H9 (cell line): ENCODE measurements at regions not wholly inside any gene's neighbourhood (a gene's known extent, or its start where the extent isn't known, plus 50 kb on each side); places are given as distances from the start of the nearest gene placed in this dataset.

Experiments used
- DNase-seq: peaks from one replicate; pipeline ENCODE4 v3.0.0-alpha.2; 2017
- H2AFZ ChIP-seq: one replicate; pipeline ENCODE4 v1.6.1; 2013; ENCODE audit warnings: mild to moderate bottlenecking, low read length, control low read depth, moderate library complexity
- H2AK5ac ChIP-seq: 2 replicates; pipeline ENCODE4 v1.6.1; 2013; ENCODE audit warnings: low read length, control low read depth, mixed read lengths; ENCODE audit not compliant: insufficient read length
- H2BK120ac ChIP-seq: one replicate; pipeline ENCODE4 v1.6.1; 2013; ENCODE audit warnings: low read depth, mild to moderate bottlenecking, low read length, control low read depth, inconsistent platforms; ENCODE audit not compliant: poor library complexity, severe bottlenecking
- H2BK12ac ChIP-seq: 2 replicates; pipeline ENCODE4 v1.6.1; 2013; ENCODE audit warnings: low read length, control low read depth, mixed read lengths, low read depth; ENCODE audit not compliant: insufficient read length
- H2BK15ac ChIP-seq: 2 replicates; pipeline ENCODE4 v1.6.1; 2013; ENCODE audit warnings: low read depth, low read length, control low read depth
- H2BK20ac ChIP-seq: one replicate; pipeline ENCODE4 v1.6.1; 2013; ENCODE audit warnings: low read depth, mild to moderate bottlenecking, low read length, control low read depth, inconsistent platforms; ENCODE audit not compliant: poor library complexity, severe bottlenecking
- H2BK5ac ChIP-seq: 2 replicates; pipeline ENCODE4 v1.6.1; 2013; ENCODE audit warnings: low read length, control low read depth, mixed read lengths; ENCODE audit not compliant: insufficient read length
- H3K14ac ChIP-seq: 2 replicates; pipeline ENCODE4 v1.6.1; 2013; ENCODE audit warnings: low read length, control low read depth; ENCODE audit not compliant: insufficient read depth
- H3K18ac ChIP-seq: 2 replicates; pipeline ENCODE4 v1.6.1; 2013; ENCODE audit warnings: low read depth, mild to moderate bottlenecking, mixed read lengths, low read length, control low read depth; ENCODE audit not compliant: insufficient read length
- H3K23ac ChIP-seq: 2 replicates; pipeline ENCODE4 v1.6.1; 2013; ENCODE audit warnings: low read length, control low read depth, mixed read lengths, low read depth; ENCODE audit not compliant: insufficient read length
- H3K23me2 ChIP-seq: 2 replicates; pipeline ENCODE4 v1.6.1; 2013; ENCODE audit warnings: low read depth, mild to moderate bottlenecking, mixed read lengths, low read length, control low read depth; ENCODE audit not compliant: insufficient read length, poor library complexity, severe bottlenecking
- H3K27ac ChIP-seq: 2 replicates; pipeline ENCODE4 v1.5.1; 2013; ENCODE audit warnings: low read length, control low read depth, mixed read lengths, low read depth; ENCODE audit not compliant: insufficient read length
- H3K27me3 ChIP-seq: 2 replicates; pipeline ENCODE4 v1.6.1; 2013; ENCODE audit warnings: low read length, control low read depth, inconsistent platforms; ENCODE audit not compliant: insufficient read depth
- H3K4ac ChIP-seq: 2 replicates; pipeline ENCODE4 v1.6.1; 2013; ENCODE audit warnings: low read depth, mild to moderate bottlenecking, control low read depth, inconsistent platforms, low read length, moderate library complexity
- H3K4me1 ChIP-seq: 2 replicates; pipeline ENCODE4 v1.6.1; 2013; ENCODE audit warnings: low read length, control low read depth, inconsistent platforms; ENCODE audit not compliant: insufficient read depth
- H3K4me2 ChIP-seq: 2 replicates; pipeline ENCODE4 v1.6.1; 2013; ENCODE audit warnings: low read length, control low read depth, mixed read lengths; ENCODE audit not compliant: insufficient read length, insufficient read depth
- H3K56ac ChIP-seq: 2 replicates; pipeline ENCODE4 v1.6.1; 2013; ENCODE audit warnings: low read depth, mild to moderate bottlenecking, mixed read lengths, low read length, control low read depth; ENCODE audit not compliant: insufficient read length
- H3K79me1 ChIP-seq: 2 replicates; pipeline ENCODE4 v1.6.1; 2013; ENCODE audit warnings: low read depth, mild to moderate bottlenecking, moderate library complexity, low read length, control low read depth, inconsistent platforms; ENCODE audit not compliant: insufficient read depth, poor library complexity, severe bottlenecking
- H3K79me2 ChIP-seq: 2 replicates; pipeline ENCODE4 v1.6.1; 2013; ENCODE audit warnings: low read length, control low read depth, inconsistent platforms; ENCODE audit not compliant: insufficient read depth
- H3K9ac ChIP-seq: 2 replicates; pipeline ENCODE4 v1.6.1; 2013; ENCODE audit warnings: low read length, control low read depth, mixed read lengths; ENCODE audit not compliant: insufficient read length; ENCODE audit errors: extremely low read depth
- H3K9me3 ChIP-seq: one replicate; pipeline ENCODE4 v1.6.1; 2013; ENCODE audit warnings: low read depth, low read length, inconsistent platforms; ENCODE audit not compliant: control insufficient read depth
- H3T11ph ChIP-seq: one replicate; pipeline ENCODE4 v1.6.1; 2013; ENCODE audit warnings: mild to moderate bottlenecking, low read length, control low read depth, inconsistent platforms
- H4K20me1 ChIP-seq: one replicate; pipeline ENCODE4 v1.6.1; 2013; ENCODE audit not compliant: control insufficient read depth, insufficient read length, insufficient read depth
- H4K5ac ChIP-seq: 2 replicates; pipeline ENCODE4 v1.6.1; 2013; ENCODE audit warnings: low read depth, mild to moderate bottlenecking, mixed read lengths, low read length, control low read depth; ENCODE audit not compliant: insufficient read length
- H4K8ac ChIP-seq: replicated peaks from 2 replicates; pipeline ENCODE4 v1.6.1; 2013; ENCODE audit warnings: low read length, control low read depth, mixed read lengths, low read depth; ENCODE audit not compliant: insufficient read length
- H4K91ac ChIP-seq: 2 replicates; pipeline ENCODE4 v1.6.1; 2013; ENCODE audit warnings: low read depth, mild to moderate bottlenecking, moderate library complexity, mixed read lengths, low read length, control low read depth; ENCODE audit not compliant: insufficient read length
- H3K27ac Mint-ChIP-seq, 3 experiments: 2 replicates in 2 of 3; 3 replicates in 1 of 3; pipeline ENCODE4 v1.8.0; 2020 to 2021; ENCODE audit warnings: mixed read lengths in 3 of 3, mild to moderate bottlenecking in 1 of 3, moderate library complexity in 1 of 3
- H3K27me3 Mint-ChIP-seq: 2 replicates; pipeline ENCODE4 v1.8.0; 2021; ENCODE audit warnings: low read depth, mild to moderate bottlenecking, moderate library complexity, mixed read lengths
- H3K36me3 Mint-ChIP-seq, 3 experiments: 2 replicates in 2 of 3; 3 replicates in 1 of 3; pipeline ENCODE4 v1.8.0; 2020 to 2021; ENCODE audit warnings: low read depth in 3 of 3, mixed read lengths in 3 of 3; ENCODE audit not compliant: insufficient read depth in 1 of 3
- H3K4me1 Mint-ChIP-seq, 2 experiments: 2 replicates each; pipeline ENCODE4 v1.8.0; 2020; ENCODE audit warnings: mixed read lengths in 2 of 2
- H3K4me3 Mint-ChIP-seq, 2 experiments: 2 replicates in 1 of 2; 3 replicates in 1 of 2; pipeline ENCODE4 v1.8.0; 2020 to 2021; ENCODE audit warnings: mild to moderate bottlenecking in 2 of 2, mixed read lengths in 2 of 2, moderate library complexity in 1 of 2
- H3K9me3 Mint-ChIP-seq, 2 experiments: 2 replicates in 1 of 2; 3 replicates in 1 of 2; pipeline ENCODE4 v1.8.0; 2020; ENCODE audit warnings: mild to moderate bottlenecking in 2 of 2, mixed read lengths in 2 of 2, moderate library complexity in 1 of 2
- CTCF ChIP-seq: fragments of 200-600 bp; sonication (generic); conservative IDR thresholded peaks from 3 replicates; pipeline ENCODE4 v1.8.0; 2021; ENCODE audit warnings: antibody characterized with exemption, mild to moderate bottlenecking
- WGBS: extraction: QIAGEN DNeasy Blood & Tissue Kit; methylation state at CpG from one replicate; pipeline ENCODE4 v1.1.7; 2013; ENCODE audit warnings: missing lambda C conversion rate, low lambda C conversion rate, mixed read lengths; ENCODE audit not compliant: insufficient read length; ENCODE audit errors: extremely low coverage; 5-methylcytosine and 5-hydroxymethylcytosine counted together

- H3K36me3 Mint-ChIP-seq: no peaks in the 10 kb centered on the region
- H2AFZ ChIP-seq: no peak overlapping the region
- H4K8ac ChIP-seq: no peak overlapping the region
- no peak for DNase-seq
- no peak overlapping the region for H3K14ac ChIP-seq
- no peak overlapping the region for H3K27ac Mint-ChIP-seq
- no peak overlapping the region for H2BK120ac ChIP-seq
- no CpG with 5 or more reads among the region's 6 CpGs for WGBS
- no peak overlapping the region for H3K4me3 Mint-ChIP-seq
- H4K91ac ChIP-seq: no peak overlapping the region
- H3K4ac ChIP-seq: no peak overlapping the region
- H3K27me3 ChIP-seq: no peaks in the 10 kb centered on the region
- H2BK12ac ChIP-seq: no peak overlapping the region
- H3K4me1 Mint-ChIP-seq: peaks cover 10 to 21% of the 10 kb centered on the region in 2 experiments
- H3K9me3 ChIP-seq: no peaks in the 10 kb centered on the region
- H3K79me1 ChIP-seq: no peaks in the 10 kb centered on the region
- H3K4me2 ChIP-seq: no peak overlapping the region
- H3K56ac ChIP-seq: no peak overlapping the region
- H3T11ph ChIP-seq: no peak overlapping the region
- H4K20me1 ChIP-seq: no peaks in the 10 kb centered on the region
- no peak overlapping the region for H3K23ac ChIP-seq
- H3K9ac ChIP-seq: no peak overlapping the region
- no peak overlapping the region for H2BK20ac ChIP-seq
- H4K5ac ChIP-seq: no peak overlapping the region
- no peak overlapping the region for H3K27ac ChIP-seq
- no peak overlapping the region for H2AK5ac ChIP-seq
- H3K4me1 ChIP-seq: peaks cover 3% of the 10 kb centered on the region; the same call in 1 of the 2 replicates
- H3K18ac ChIP-seq: no peak overlapping the region
- TF ChIP-seq CTCF: no peak
- H2BK5ac ChIP-seq: no peak overlapping the region
- H2BK15ac ChIP-seq: no peak overlapping the region
- peaks cover 2% of the 10 kb centered on the region; the same call in 1 of the 2 replicates for H3K27me3 Mint-ChIP-seq
- no peaks in the 10 kb centered on the region for H3K23me2 ChIP-seq
- H3K79me2 ChIP-seq: no peaks in the 10 kb centered on the region
- peaks cover 0 to 3% of the 10 kb centered on the region in 2 experiments; a peak in 1 of 5 replicates for H3K9me3 Mint-ChIP-seq
Measured at GRCh38 chr2:216987252-216987821, 127.5 kb upstream of the TNP1 start.
